SU-DHL-6 (cell line): ENCODE measurements at regions not wholly inside any gene's neighbourhood (a gene's known extent, or its start where the extent isn't known, plus 50 kb on each side); places are given as distances from the start of the nearest gene placed in this dataset.
"Not testable (repeated sequence)": the region's sequence is repeated elsewhere in the genome, so short reads cannot be mapped to it uniquely, and the experiment has no call there.

Experiments
- H2AFZ ChIP-seq: fragments of 200-600 bp; sonication (generic); 2 replicates; pipeline ENCODE4 v1.6.1; 2014; ENCODE audit warnings: low read depth, mild to moderate bottlenecking, moderate library complexity, mixed read lengths, antibody characterized with exemption, low read length; ENCODE audit not compliant: severe bottlenecking
- H3F3A ChIP-seq: fragments of 200-600 bp; shearing (Covaris generic); 2 replicates; pipeline ENCODE4 v1.6.0; 2016; ENCODE audit warnings: antibody characterized with exemption, mild to moderate bottlenecking; ENCODE audit not compliant: insufficient read depth
- H3K27ac ChIP-seq: fragments of 200-600 bp; sonication (generic); 2 replicates; pipeline ENCODE4 v1.5.1; 2016; ENCODE audit warnings: low read depth, mild to moderate bottlenecking, low read length, moderate library complexity, mixed read lengths
- H3K27me3 ChIP-seq: fragments of 200-600 bp; sonication (generic), shearing (Covaris generic); 2 replicates; pipeline ENCODE4 v1.6.0; 2014; ENCODE audit warnings: mild to moderate bottlenecking, low read length
- H3K36me3 ChIP-seq: fragments of 200-600 bp; sonication (generic); 2 replicates; pipeline ENCODE4 v1.6.1; 2014; ENCODE audit warnings: mild to moderate bottlenecking, low read length, mixed read lengths
- H3K4me2 ChIP-seq: fragments of 300-600, 200-600 bp; shearing (Covaris generic), sonication (generic); 2 replicates; pipeline ENCODE4 v1.6.0; 2014; ENCODE audit warnings: low read length, low read depth, mild to moderate bottlenecking; ENCODE audit not compliant: poor library complexity, severe bottlenecking
- H3K4me3 ChIP-seq: fragments of 200-600 bp; sonication (generic); 2 replicates; pipeline ENCODE4 v1.5.1; 2014; ENCODE audit warnings: antibody characterized with exemption, low read length, mild to moderate bottlenecking, mixed read lengths; ENCODE audit not compliant: insufficient read depth, poor library complexity, severe bottlenecking
- H3K79me2 ChIP-seq: fragments of 200-600 bp; sonication (generic); 2 replicates; pipeline ENCODE4 v1.6.1; 2014; ENCODE audit warnings: mild to moderate bottlenecking, low read length, moderate library complexity; ENCODE audit not compliant: insufficient read depth
- H3K9ac ChIP-seq: fragments of 200-600 bp; sonication (generic); 2 replicates; pipeline ENCODE4 v1.7.0; 2014; ENCODE audit warnings: mild to moderate bottlenecking, low read length
- H3K9me2 ChIP-seq: fragments of 200-600 bp; sonication (generic); replicated peaks from 2 replicates; pipeline ENCODE4 v1.6.1; 2014; ENCODE audit warnings: low read length; ENCODE audit not compliant: insufficient read depth
- H3K9me3 ChIP-seq: fragments of 200-600 bp; sonication (generic); 2 replicates; pipeline ENCODE4 v1.6.1; 2014; ENCODE audit warnings: low read length, mixed read lengths; ENCODE audit not compliant: insufficient read depth
- H4K20me1 ChIP-seq: fragments of 200-600 bp; sonication (generic); 2 replicates; pipeline ENCODE4 v1.6.1; 2014; ENCODE audit warnings: low read depth, mild to moderate bottlenecking, antibody characterized with exemption, low read length, moderate library complexity, mixed read lengths
- EZH2phosphoT487 ChIP-seq: fragments of 200-600 bp; sonication (generic), shearing (Covaris generic); conservative IDR thresholded peaks from 2 replicates; pipeline ENCODE4 v1.6.1; 2018; ENCODE audit warnings: mild to moderate bottlenecking, antibody characterized with exemption, low read length, moderate library complexity, mixed read lengths
- TF ChIP-seq, protein P1 (sequence below): fragments of 200-600 bp; sonication (generic); IDR thresholded peaks from one replicate; pipeline ENCODE4 v1.5.1; 2017; ENCODE audit warnings: antibody characterized with exemption, mild to moderate bottlenecking, low read length, moderate library complexity; ENCODE audit not compliant: insufficient read depth, poor library complexity, severe bottlenecking

DNA sequence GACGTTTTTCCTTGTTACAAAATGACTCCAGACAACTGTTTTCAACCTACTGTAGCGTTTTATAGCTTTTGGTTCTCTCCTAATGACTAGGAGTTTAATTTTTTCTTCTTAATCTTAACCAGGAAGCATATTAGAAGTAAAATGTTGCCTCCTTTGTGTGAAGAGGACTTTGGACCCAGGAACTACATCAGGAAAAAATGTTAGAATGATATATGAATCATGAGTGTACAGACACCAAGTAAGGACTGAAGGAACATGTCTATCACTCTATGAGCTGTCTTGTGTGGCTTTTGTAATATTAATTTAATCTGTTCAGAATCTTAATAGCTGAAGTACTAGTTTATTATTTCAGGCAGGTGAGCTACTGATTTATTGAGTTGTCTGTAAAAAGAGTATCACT is 71.0 kb upstream of the MARCKS start:
- Histone ChIP-seq H3K9me2 (no peaks in the 10 kb centered on the region), H3K79me2 (no peaks in the 10 kb centered on the region), H4K20me1 (no peaks in the 10 kb centered on the region), H3K9me3 (no peaks in the 10 kb centered on the region), H2AFZ (no peak overlapping the region), H3K36me3 (no peaks in the 10 kb centered on the region), H3K4me3 (no peak overlapping the region), H3K9ac (no peak overlapping the region), H3K27me3 (no peaks in the 10 kb centered on the region), H3F3A (no peaks in the 10 kb centered on the region), H3K27ac (no peak overlapping the region), H3K4me2 (no peak overlapping the region)
- TF ChIP-seq EZH2phosphoT487 = no peak
- TF ChIP-seq, protein P1, sequence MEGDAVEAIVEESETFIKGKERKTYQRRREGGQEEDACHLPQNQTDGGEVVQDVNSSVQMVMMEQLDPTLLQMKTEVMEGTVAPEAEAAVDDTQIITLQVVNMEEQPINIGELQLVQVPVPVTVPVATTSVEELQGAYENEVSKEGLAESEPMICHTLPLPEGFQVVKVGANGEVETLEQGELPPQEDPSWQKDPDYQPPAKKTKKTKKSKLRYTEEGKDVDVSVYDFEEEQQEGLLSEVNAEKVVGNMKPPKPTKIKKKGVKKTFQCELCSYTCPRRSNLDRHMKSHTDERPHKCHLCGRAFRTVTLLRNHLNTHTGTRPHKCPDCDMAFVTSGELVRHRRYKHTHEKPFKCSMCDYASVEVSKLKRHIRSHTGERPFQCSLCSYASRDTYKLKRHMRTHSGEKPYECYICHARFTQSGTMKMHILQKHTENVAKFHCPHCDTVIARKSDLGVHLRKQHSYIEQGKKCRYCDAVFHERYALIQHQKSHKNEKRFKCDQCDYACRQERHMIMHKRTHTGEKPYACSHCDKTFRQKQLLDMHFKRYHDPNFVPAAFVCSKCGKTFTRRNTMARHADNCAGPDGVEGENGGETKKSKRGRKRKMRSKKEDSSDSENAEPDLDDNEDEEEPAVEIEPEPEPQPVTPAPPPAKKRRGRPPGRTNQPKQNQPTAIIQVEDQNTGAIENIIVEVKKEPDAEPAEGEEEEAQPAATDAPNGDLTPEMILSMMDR = no peak

DNA sequence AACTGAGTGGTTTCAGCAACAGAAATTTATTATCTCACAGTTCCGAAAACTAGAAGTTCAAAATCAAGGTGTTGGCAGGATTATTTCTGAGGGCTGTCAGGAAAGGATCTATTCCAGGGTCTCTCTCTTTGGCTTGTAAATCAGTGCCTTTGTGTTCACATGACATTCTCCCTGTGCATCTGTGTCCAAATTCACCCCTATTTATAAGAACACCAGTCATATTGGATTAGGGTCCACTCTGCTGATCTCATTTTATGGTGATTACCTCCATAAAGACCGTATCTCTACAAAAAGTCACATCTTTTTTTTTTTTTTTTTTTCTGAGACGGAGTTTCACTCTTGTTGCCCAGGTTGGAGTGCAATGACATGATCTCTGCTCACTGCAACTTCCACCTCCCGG is 68.6 kb upstream of the MARCKS start:
- H3K9ac ChIP-seq = no peak overlapping the region
- no peak overlapping the region for H3K4me3 ChIP-seq
- no peak overlapping the region for H3K27ac ChIP-seq
- H4K20me1 ChIP-seq = no peaks in the 10 kb centered on the region
- no peaks in the 10 kb centered on the region for H3K27me3 ChIP-seq
- H2AFZ ChIP-seq = no peak overlapping the region
- H3K9me2 ChIP-seq = no peaks in the 10 kb centered on the region
- no peaks in the 10 kb centered on the region for H3F3A ChIP-seq
- H3K36me3 ChIP-seq = no peaks in the 10 kb centered on the region
- no peaks in the 10 kb centered on the region for H3K9me3 ChIP-seq
- H3K79me2 ChIP-seq = no peaks in the 10 kb centered on the region
- H3K4me2 ChIP-seq = no peak overlapping the region
- TF ChIP-seq, protein P1 = no peak
- TF ChIP-seq EZH2phosphoT487 = no peak

DNA sequence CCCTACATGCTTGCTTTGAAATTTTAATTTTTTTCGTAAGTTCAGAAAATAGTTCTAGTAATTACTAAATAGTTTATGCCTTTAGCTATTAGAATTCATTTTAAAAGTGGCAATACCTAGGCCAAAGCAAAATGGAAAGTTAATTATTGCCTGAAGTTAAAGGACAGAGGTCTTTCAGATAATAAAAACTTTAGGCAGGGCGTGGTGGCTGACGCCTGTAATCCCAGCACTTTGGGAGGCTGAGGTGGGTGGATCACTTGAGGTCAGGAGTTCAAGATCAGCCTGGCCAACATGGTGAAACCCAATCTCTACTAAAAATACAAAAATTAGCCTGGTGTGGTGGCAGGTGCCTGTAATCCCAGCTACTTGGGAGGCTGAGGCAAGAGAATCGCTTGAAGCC is 65.9 kb upstream of the MARCKS start:
- H3K27me3 ChIP-seq, H3K36me3 ChIP-seq, H3K9me3 ChIP-seq, H3K9me2 ChIP-seq, H2AFZ ChIP-seq, H4K20me1 ChIP-seq, H3K4me3 ChIP-seq, H3K9ac ChIP-seq, H3K27ac ChIP-seq, H3K79me2 ChIP-seq, H3K4me2 ChIP-seq, H3F3A ChIP-seq: not testable (repeated sequence)

DNA sequence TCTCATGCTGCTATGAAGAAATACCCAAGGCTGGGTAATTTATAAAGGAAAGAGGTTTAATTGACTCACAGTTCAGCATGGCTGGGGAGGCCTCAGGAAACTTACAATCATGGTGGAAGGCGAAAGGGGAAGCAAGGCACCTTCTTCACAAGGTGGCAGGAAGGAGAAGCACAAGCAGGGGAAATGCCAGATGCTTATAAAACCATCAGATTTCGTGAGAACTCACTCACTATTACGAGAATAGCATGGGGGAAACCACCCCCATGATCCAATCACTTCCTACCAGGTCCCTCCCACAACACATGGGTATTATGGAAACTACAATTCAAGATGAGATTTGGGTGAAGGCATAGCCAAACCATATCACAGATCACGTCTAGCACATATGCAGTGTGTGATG is 61.8 kb upstream of the MARCKS start:
- not testable (repeated sequence) for H4K20me1 ChIP-seq, H2AFZ ChIP-seq, H3K4me3 ChIP-seq, H3F3A ChIP-seq, H3K9me3 ChIP-seq, H3K9ac ChIP-seq, H3K27ac ChIP-seq, H3K79me2 ChIP-seq, H3K36me3 ChIP-seq, H3K27me3 ChIP-seq, H3K4me2 ChIP-seq, H3K9me2 ChIP-seq
